K562 (cell line): ENCODE measurements at regions not wholly inside any gene's neighbourhood (a gene's known extent, or its start where the extent isn't known, plus 50 kb on each side); places are given as distances from the start of the nearest gene placed in this dataset.
A peak's percentile ranks its signal among the peaks of the same experiment; 100 is the strongest.

Source experiments
- CCAR2 ChIP-seq: fragments of 200-400 bp; formaldehyde crosslinking; IDR thresholded peaks from 2 replicates; pipeline ENCODE4 v1.6.1; 2017; ENCODE audit warnings: mild to moderate bottlenecking, low read depth, low read length
- HMG20B ChIP-seq: fragments of 250-450 bp; sonication (Bioruptor Pico); IDR thresholded peaks from 2 replicates; pipeline ENCODE4 v1.5.0; 2021; ENCODE audit warnings: mild to moderate bottlenecking
- MAFG ChIP-seq: fragments of 450-650 bp; conservative IDR thresholded peaks from 2 replicates; pipeline ENCODE4 v1.6.1; 2016; ENCODE audit warnings: missing genetic modification characterization, missing compliant biosample characterization
- NUFIP1 ChIP-seq: fragments of 450-650 bp; IDR thresholded peaks from 2 replicates; pipeline ENCODE4 v1.6.1; 2018; ENCODE audit not compliant: partially characterized antibody
- PCBP1 ChIP-seq: fragments of 200-400 bp; formaldehyde crosslinking; IDR thresholded peaks from 2 replicates; pipeline ENCODE4 v1.6.1; 2018; ENCODE audit warnings: mild to moderate bottlenecking, low read depth, low read length; ENCODE audit not compliant: poor library complexity, severe bottlenecking
- POLR2G ChIP-seq: fragments of 200-400 bp; formaldehyde crosslinking; IDR thresholded peaks from 2 replicates; pipeline ENCODE4 v1.6.1; 2017; ENCODE audit warnings: low read depth, mild to moderate bottlenecking, antibody characterized with exemption, low read length, moderate library complexity
- ZBTB1 ChIP-seq: sonication (generic); formaldehyde crosslinking; IDR thresholded peaks from 2 replicates; pipeline ENCODE4 v1.8.1; 2023; ENCODE audit warnings: missing genetic modification reagents, low read depth, mild to moderate bottlenecking, borderline replicate concordance
- ZFP1 ChIP-seq: fragments of 450-650 bp; formaldehyde crosslinking; IDR thresholded peaks from 2 replicates; pipeline ENCODE4 v1.4.0; 2020; ENCODE audit warnings: mild to moderate bottlenecking, mixed read lengths
- ZNF174 ChIP-seq: fragments of 250-450 bp; sonication (Bioruptor Pico); IDR thresholded peaks from 2 replicates; pipeline ENCODE4 v1.4.0; 2020; ENCODE audit warnings: mild to moderate bottlenecking
- ZNF282 ChIP-seq: sonication (generic); formaldehyde crosslinking; IDR thresholded peaks from 2 replicates; pipeline ENCODE4 v1.8.1; 2023; ENCODE audit warnings: missing genetic modification reagents
- ZNF316 ChIP-seq: fragments of 450-650 bp; IDR thresholded peaks from 2 replicates; pipeline ENCODE4 v1.6.1; 2016
- TF ChIP-seq, protein P1 (sequence below): fragments of 200-800 bp; sonication (Bioruptor generic); IDR thresholded peaks from 2 replicates; pipeline ENCODE4 v1.6.1; 2017; ENCODE audit warnings: missing genetic modification characterization, missing compliant biosample characterization
- TF ChIP-seq, protein P2 (sequence below): fragments of 450-650 bp; IDR thresholded peaks from 2 replicates; pipeline ENCODE4 v1.6.1; 2017; ENCODE audit warnings: antibody characterized with exemption
- TF ChIP-seq, protein P3 (sequence below): sonication (generic); formaldehyde crosslinking; IDR thresholded peaks from 2 replicates; pipeline ENCODE4 v1.8.0; 2022; ENCODE audit warnings: mild to moderate bottlenecking, missing genetic modification reagents
- TF ChIP-seq, protein P4 (sequence below): fragments of 450-650 bp; IDR thresholded peaks from 2 replicates; pipeline ENCODE4 v1.6.1; 2016; ENCODE audit warnings: mild to moderate bottlenecking, moderate library complexity

GRCh38 chr20:41686961-41687360 lies 68.8 kb upstream of the CHD6 start (continued):
- TF ChIP-seq, protein P1, sequence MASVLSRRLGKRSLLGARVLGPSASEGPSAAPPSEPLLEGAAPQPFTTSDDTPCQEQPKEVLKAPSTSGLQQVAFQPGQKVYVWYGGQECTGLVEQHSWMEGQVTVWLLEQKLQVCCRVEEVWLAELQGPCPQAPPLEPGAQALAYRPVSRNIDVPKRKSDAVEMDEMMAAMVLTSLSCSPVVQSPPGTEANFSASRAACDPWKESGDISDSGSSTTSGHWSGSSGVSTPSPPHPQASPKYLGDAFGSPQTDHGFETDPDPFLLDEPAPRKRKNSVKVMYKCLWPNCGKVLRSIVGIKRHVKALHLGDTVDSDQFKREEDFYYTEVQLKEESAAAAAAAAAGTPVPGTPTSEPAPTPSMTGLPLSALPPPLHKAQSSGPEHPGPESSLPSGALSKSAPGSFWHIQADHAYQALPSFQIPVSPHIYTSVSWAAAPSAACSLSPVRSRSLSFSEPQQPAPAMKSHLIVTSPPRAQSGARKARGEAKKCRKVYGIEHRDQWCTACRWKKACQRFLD (CRISPR knock-in tag) = no peak
- no peak for TF ChIP-seq ZNF282 (CRISPR knock-in tag)
- TF ChIP-seq, protein P2, sequence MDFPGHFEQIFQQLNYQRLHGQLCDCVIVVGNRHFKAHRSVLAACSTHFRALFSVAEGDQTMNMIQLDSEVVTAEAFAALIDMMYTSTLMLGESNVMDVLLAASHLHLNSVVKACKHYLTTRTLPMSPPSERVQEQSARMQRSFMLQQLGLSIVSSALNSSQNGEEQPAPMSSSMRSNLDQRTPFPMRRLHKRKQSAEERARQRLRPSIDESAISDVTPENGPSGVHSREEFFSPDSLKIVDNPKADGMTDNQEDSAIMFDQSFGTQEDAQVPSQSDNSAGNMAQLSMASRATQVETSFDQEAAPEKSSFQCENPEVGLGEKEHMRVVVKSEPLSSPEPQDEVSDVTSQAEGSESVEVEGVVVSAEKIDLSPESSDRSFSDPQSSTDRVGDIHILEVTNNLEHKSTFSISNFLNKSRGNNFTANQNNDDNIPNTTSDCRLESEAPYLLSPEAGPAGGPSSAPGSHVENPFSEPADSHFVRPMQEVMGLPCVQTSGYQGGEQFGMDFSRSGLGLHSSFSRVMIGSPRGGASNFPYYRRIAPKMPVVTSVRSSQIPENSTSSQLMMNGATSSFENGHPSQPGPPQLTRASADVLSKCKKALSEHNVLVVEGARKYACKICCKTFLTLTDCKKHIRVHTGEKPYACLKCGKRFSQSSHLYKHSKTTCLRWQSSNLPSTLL = no peak
- TF ChIP-seq, protein P3, sequence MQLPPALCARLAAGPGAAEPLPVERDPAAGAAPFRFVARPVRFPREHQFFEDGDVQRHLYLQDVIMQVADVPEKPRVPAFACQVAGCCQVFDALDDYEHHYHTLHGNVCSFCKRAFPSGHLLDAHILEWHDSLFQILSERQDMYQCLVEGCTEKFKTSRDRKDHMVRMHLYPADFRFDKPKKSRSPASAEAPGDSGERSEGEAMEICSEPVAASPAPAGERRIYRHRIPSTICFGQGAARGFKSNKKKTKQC (CRISPR knock-in tag) = no peak
- TF ChIP-seq NUFIP1 = no peak
- TF ChIP-seq MAFG = peak; percentile 73
- no peak for TF ChIP-seq ZNF174
- TF ChIP-seq CCAR2 = no peak
- TF ChIP-seq HMG20B (CRISPR knock-in tag) = no peak
- TF ChIP-seq POLR2G = no peak
- TF ChIP-seq, protein P4, sequence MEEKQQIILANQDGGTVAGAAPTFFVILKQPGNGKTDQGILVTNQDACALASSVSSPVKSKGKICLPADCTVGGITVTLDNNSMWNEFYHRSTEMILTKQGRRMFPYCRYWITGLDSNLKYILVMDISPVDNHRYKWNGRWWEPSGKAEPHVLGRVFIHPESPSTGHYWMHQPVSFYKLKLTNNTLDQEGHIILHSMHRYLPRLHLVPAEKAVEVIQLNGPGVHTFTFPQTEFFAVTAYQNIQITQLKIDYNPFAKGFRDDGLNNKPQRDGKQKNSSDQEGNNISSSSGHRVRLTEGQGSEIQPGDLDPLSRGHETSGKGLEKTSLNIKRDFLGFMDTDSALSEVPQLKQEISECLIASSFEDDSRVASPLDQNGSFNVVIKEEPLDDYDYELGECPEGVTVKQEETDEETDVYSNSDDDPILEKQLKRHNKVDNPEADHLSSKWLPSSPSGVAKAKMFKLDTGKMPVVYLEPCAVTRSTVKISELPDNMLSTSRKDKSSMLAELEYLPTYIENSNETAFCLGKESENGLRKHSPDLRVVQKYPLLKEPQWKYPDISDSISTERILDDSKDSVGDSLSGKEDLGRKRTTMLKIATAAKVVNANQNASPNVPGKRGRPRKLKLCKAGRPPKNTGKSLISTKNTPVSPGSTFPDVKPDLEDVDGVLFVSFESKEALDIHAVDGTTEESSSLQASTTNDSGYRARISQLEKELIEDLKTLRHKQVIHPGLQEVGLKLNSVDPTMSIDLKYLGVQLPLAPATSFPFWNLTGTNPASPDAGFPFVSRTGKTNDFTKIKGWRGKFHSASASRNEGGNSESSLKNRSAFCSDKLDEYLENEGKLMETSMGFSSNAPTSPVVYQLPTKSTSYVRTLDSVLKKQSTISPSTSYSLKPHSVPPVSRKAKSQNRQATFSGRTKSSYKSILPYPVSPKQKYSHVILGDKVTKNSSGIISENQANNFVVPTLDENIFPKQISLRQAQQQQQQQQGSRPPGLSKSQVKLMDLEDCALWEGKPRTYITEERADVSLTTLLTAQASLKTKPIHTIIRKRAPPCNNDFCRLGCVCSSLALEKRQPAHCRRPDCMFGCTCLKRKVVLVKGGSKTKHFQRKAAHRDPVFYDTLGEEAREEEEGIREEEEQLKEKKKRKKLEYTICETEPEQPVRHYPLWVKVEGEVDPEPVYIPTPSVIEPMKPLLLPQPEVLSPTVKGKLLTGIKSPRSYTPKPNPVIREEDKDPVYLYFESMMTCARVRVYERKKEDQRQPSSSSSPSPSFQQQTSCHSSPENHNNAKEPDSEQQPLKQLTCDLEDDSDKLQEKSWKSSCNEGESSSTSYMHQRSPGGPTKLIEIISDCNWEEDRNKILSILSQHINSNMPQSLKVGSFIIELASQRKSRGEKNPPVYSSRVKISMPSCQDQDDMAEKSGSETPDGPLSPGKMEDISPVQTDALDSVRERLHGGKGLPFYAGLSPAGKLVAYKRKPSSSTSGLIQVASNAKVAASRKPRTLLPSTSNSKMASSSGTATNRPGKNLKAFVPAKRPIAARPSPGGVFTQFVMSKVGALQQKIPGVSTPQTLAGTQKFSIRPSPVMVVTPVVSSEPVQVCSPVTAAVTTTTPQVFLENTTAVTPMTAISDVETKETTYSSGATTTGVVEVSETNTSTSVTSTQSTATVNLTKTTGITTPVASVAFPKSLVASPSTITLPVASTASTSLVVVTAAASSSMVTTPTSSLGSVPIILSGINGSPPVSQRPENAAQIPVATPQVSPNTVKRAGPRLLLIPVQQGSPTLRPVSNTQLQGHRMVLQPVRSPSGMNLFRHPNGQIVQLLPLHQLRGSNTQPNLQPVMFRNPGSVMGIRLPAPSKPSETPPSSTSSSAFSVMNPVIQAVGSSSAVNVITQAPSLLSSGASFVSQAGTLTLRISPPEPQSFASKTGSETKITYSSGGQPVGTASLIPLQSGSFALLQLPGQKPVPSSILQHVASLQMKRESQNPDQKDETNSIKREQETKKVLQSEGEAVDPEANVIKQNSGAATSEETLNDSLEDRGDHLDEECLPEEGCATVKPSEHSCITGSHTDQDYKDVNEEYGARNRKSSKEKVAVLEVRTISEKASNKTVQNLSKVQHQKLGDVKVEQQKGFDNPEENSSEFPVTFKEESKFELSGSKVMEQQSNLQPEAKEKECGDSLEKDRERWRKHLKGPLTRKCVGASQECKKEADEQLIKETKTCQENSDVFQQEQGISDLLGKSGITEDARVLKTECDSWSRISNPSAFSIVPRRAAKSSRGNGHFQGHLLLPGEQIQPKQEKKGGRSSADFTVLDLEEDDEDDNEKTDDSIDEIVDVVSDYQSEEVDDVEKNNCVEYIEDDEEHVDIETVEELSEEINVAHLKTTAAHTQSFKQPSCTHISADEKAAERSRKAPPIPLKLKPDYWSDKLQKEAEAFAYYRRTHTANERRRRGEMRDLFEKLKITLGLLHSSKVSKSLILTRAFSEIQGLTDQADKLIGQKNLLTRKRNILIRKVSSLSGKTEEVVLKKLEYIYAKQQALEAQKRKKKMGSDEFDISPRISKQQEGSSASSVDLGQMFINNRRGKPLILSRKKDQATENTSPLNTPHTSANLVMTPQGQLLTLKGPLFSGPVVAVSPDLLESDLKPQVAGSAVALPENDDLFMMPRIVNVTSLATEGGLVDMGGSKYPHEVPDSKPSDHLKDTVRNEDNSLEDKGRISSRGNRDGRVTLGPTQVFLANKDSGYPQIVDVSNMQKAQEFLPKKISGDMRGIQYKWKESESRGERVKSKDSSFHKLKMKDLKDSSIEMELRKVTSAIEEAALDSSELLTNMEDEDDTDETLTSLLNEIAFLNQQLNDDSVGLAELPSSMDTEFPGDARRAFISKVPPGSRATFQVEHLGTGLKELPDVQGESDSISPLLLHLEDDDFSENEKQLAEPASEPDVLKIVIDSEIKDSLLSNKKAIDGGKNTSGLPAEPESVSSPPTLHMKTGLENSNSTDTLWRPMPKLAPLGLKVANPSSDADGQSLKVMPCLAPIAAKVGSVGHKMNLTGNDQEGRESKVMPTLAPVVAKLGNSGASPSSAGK = 0 out of 2 replicates have a peak, but pooled peaks have one; percentile 10
- no peak for TF ChIP-seq ZFP1 (CRISPR knock-in tag)
- TF ChIP-seq ZNF316 = peak; percentile 63
- TF ChIP-seq PCBP1 = no peak
- TF ChIP-seq ZBTB1 = no peak
